GM19043 (cell line): ENCODE measurements at regions not wholly inside any gene's neighbourhood (a gene's known extent, or its start where the extent isn't known, plus 50 kb on each side); places are given as distances from the start of the nearest gene placed in this dataset.

Source experiments
- ATAC-seq: cut with Tn5 transposase; IDR thresholded peaks from one replicate; pipeline ENCODE4 v1.9.1; 2021; ENCODE audit warnings: low read depth; ENCODE audit not compliant: unreplicated experiment

DNA sequence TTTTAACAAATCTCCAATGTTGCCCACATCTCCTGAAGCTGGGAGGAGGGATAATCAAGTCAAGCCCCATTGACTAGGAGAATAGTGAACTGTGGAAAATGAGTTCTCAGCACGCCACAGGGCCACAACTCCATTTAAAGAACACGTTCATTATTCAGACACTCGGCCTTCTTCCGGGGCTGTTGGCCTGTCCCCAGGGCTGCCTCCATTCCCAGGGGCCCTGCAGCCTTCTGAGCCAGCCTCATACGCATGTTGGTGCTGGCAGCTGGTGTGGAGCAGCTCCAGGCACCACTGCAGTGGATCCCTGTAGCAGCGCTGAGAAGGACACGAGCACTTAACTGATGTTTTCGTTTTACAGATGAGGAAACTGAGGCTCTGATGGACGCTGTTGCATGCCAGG lies 87.5 kb upstream of the RCN1 start:
- no peak for ATAC-seq

- ATAC-seq, result no peak
These were observed 88.6 kb upstream of the RCN1 start for GRCh38 chr11:32002311-32002710.

DNA sequence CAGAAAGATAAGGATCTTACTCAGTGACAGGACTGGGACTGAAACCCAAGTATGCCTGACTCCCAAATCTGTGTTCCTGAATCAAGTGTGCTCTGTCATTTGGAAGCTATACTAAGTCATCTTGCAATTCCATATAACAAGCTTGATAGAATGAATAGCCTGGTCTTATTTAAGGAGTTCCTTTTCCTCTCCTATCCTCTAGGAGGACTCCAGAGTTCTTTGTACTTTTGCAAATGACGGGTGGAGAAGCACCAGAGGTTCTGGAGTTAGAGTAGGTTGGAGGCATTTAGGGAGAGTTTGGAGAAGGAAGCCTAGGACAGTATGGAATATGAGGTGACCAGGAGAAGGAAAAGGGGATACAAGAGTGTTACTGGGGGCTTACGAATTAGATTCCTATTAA lies 92.9 kb upstream of the RCN1 start:
- no peak for ATAC-seq

- no peak for ATAC-seq
These were observed 94.6 kb upstream of the RCN1 start for GRCh38 chr11:31996159-31996881.

GRCh38 chr11:31995525-31996094 lies 95.3 kb upstream of the RCN1 start:
- ATAC-seq, result no peak

DNA sequence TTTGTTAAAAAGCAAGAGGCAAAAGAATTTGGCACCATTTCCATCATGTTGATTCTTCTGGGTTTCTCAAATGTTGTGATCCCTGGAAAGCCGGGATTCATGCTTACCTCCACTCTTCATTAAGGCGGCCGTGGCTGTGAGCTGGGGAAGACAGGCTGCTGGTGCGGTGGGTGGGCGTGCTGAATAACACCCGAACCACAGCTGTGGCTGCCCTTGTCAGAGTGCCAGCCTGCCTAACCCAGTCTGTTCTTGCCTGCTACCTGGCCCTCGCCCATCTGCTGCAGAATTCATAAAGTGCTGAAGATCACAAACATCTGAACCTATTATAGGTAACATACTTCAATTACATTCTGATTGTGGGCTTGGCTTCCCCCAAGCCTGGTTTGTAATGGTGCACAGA lies 95.8 kb upstream of the RCN1 start:
- no peak for ATAC-seq

DNA sequence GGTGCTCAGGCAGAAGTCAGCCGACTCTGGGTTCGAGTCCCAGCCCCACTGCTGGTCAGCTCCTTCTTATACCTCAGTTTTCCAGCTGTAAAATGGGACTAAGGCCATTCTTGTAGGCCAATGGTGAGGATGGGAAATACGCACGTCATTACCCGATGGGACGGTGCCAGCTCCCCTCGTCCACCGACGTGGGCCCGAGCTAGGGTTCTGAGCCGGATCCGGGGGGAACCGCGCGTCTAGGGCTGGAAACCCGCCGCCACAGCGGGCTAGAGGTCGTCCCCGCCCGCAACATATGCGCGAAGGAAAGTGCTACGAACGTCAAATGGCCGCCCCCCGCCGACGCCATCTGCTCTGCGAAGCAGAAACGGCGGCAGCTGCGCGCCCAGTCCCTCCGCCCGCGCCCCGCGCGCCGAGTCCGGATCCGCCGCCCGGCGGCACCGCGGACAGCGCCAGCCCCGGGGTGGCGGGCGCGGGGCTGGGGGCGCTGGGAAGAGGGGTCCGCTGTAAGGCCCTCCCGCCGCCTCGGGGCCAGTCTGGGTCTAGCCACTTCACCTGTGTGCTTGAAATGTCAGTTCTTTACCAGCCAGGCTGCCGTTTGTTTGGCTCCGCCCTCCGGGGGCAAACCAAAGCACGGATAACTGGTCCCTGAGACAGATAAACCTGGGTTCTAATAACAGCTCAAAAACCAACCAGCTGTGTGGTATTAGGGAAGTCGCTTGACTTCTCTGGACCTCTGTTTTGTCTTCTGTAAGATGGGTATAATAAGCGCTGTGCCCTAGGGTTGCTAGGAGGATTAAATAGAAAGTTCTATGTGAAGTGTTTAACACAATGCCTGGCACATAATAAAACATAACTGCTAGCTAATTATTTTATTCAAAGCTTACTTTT lies 103.5 kb upstream of the RCN1 start:
- ATAC-seq, result no peak

DNA sequence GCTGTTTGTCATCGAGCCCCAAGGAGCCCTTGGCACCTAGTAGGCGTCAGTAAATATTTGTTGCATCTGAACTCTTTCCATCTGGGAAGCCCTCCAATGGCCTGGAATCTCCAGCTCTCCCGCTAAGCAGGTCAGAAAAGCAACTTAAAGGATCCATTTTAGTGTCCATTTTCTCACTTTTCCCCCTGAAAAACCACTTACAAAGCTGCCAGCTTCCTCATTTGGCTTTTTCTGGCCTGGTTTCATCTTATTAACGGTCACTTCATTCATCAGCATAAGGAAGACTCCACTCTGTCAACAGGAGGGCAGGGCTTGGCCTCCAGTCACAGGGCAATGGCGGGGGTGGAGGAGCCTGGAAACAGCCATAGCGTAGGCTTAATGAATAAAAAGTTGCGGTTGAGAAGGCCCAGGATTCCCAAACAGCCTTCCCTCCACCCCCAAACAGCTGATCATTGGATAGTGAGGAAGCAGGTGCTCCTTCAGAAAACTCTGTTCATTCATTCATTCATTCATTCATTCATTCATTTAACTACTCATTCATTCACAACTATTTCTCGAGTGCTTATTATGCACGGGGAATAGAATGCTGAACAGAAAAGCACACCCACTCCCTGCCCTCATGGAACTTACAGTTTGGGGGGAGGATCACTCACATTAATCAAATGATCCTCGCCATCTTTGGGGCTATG lies 104.5 kb upstream of the RCN1 start:
- ATAC-seq, result no peak

- ATAC-seq, result no peak
These were observed 109.4 kb upstream of the RCN1 start for GRCh38 chr11:31981457-31981856.

DNA sequence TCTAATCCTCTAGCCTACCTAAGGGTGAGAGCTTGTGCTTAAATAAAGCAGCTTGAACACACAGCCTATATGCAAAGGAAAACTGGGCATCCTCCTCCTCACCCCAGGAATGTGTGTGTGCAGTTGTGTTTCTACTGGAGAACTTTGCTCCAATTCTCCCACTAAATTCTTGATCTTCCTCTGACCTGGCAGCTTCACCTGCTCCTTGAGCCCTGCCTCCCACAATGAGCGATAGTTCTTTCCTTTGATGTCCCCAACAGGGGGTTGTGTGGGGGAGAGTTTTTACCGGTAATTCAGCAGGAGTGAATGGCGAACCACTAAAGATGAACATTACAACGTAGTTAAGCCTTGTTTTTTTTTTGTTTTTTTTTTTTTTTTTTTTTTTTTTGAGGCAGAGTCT lies 113.5 kb upstream of the RCN1 start:
- no peak for ATAC-seq

GRCh38 chr11:31974366-31975136 lies 116.3 kb upstream of the RCN1 start:
- no peak for ATAC-seq

- ATAC-seq, result no peak
These were observed 117.7 kb upstream of the RCN1 start for GRCh38 chr11:31973172-31973571.

DNA sequence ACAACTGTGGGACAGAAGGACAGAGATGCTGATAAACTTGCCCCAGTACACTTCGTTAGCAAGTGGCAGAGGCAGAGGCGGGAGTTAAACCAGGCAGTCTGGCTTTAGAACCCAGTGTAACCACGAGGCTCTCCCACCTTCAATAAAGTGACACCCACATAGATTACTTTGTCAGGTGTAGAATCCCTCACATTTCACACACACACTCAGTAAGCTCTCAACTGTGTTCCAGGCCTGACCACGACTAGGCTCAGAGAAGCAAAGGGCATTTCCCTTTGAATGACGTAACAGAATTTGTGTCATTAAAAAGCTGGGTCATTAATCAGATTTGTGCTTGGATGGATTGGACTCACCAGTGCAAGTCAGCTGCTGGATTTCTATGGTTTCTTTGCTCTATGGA lies 118.3 kb upstream of the RCN1 start:
- no peak for ATAC-seq

DNA sequence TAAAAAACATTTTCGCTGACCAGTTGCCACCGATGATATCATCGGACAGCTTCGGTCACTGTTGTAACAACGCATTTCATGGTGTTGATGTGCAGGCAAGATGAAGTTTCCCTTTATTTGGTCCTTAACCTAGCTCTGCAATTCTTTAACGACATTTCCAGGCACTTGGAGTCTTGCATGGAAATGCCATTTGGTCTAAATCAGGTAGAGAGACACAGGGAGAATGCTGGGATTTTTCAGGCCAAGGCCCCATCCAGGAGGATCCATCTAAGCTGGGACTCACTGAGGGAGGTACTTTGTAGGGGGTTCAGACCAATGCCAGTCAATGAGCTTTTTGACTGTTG lies 121.5 kb upstream of the RCN1 start:
- ATAC-seq, result no peak

DNA sequence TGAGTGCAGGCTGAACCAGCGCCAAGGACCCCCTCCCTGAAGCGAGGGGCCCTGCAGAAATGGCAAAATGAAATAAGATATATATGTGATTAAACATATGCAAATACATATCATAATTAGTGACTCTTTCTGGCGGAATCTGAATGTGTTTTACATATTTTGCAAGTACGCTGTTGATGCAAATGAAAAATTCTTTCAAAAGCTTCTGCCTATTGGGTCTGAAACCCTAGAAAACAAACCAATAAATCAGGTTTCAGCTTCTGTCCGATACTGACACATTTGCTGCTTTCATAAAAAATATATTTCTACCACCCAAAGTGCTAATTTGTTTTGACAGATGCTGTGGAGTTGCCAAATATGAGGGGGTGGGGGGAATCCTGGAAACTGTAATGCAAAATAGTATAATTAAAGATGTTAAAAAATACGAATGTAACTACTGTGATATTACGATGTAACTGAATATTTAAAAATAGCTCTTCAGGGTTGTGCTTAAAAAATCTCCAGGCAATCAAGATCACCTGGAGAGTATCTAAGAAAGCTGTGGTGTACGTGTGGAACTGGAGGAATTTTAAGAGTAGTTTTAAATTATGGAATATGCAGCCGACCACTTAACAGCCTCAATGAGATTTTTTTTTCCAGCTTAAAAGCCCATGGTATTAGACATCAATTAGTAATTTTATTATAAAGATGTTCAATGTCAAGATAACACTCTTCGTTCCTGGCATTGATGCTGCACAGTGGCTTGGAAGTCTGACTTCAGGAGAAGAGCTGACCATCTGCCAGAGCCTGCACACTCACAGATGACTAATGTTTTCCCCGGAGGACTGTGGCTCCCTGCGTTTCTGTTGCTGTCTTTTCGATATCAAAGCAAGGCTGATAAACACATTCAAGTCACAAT lies 122.2 kb upstream of the RCN1 start:
- no peak for ATAC-seq

GRCh38 chr11:31967404-31968130 lies 123.3 kb upstream of the RCN1 start:
- ATAC-seq, result no peak

DNA sequence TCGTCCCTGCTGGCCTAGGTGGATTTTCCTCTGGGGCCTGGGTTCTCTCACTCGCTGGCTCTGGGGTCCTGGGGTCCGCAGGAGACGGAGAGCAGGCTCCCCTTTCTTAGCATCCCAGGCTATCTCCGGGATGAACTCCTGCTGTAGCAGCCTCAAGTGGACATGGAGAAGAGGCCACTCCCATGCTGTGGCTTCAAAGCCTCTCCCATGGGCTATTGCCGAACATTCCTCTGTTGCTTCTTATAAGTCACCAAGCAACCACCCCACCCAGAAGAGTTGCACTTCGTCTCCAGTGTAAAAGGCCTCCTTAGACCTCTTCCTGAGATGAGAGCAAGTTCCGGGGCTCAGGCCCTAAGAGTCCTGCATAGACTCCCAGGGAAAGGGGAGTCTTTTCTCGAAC lies 124.0 kb upstream of the RCN1 start:
- ATAC-seq, result no peak

DNA sequence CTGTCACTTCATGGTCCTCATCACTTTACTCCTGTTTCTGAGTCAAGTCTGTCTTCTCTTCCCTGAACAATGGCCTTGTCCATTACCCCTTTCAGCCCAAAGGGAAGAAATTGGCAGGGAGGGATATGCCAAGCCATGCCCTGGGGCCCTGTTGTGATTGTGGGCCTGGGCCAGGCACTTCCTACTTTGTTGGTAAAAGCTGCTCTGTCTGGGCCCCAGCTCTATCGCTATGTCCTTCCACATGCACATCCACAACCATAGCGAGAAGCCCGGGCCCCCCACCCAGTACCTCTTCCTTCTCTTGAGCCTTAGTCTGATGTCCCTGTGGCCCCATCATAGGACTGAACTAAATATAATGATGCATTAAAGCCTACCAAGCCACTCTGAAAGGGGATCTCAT lies 126.7 kb upstream of the RCN1 start:
- ATAC-seq, result no peak

DNA sequence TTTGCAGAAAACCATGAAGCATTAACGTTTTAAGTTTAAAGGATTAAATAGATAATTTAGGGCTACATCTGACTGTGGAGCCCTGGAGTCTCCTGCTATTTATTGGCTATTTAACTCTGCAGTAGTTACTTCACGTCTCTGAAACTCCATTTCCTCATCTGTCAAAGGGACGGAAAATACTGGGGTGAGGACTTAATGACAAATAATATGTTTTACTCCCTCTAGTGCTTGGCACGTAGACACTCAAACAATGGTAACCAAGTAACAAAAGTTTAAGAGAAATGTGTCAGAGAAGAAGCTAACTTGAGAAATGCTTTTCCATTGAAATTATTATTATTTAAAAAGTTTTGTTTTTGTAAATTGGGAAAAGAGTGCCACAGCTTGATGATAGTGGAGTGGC lies 130.7 kb upstream of the RCN1 start:
- no peak for ATAC-seq
